ENCODE measurements at regions not wholly inside any gene's neighbourhood (a gene's known extent, or its start where the extent isn't known, plus 50 kb on each side); places are given as distances from the start of the nearest gene placed in this dataset.
A peak's percentile ranks its signal among the peaks of the same experiment; 100 is the strongest.

GRCh38 chr2:236662231-236663185 is 92.9 kb downstream of the ACKR3 start:
- Histone ChIP-seq H3K14ac (ENCODE audit: insufficient read length) (no peak overlapping the region), H2BK5ac (ENCODE audit: low read depth, low read length) (no peak overlapping the region), H3K27me3 (replicated peaks in 1 of 4; ENCODE audit: control insufficient read depth in 3 of 4, extremely low read depth in 1 of 4, insufficient read depth in 3 of 4, low read length in 3 of 4) (no peaks in the 10 kb centered on the region), H4K91ac (replicated peaks; ENCODE audit: insufficient read length, low read length) (no peak overlapping the region), H4K8ac (ENCODE audit: extremely low read depth, insufficient read depth, low read length) (no peak overlapping the region), H4K5ac (ENCODE audit: insufficient read length, low read depth, low read length) (no peak overlapping the region), H2AFZ (ENCODE audit: low read length) (no peak overlapping the region), H3K79me1 (ENCODE audit: low read depth, low read length) (no peaks in the 10 kb centered on the region), H3K79me2 (ENCODE audit: control insufficient read depth in 1 of 2, insufficient read depth in 2 of 2, low read length in 2 of 2) (no peaks in the 10 kb centered on the region), H2BK15ac (ENCODE audit: low read length) (no peak overlapping the region), H3K4ac (replicated peaks; ENCODE audit: insufficient read length, low read depth, low read length) (no peak overlapping the region), H2BK20ac (ENCODE audit: low read length) (no peak overlapping the region), H4K20me1 (replicated peaks in 1 of 2; ENCODE audit: control insufficient read depth in 1 of 2, insufficient read depth in 2 of 2, low read length in 2 of 2) (no peaks in the 10 kb centered on the region), H3K23ac (ENCODE audit: insufficient read length) (no peak overlapping the region), H3K27ac (ENCODE audit: low read depth, low read length) (no peak overlapping the region), H3K36me3 (ENCODE audit: control insufficient read depth in 2 of 4, insufficient read depth in 4 of 4, low read length in 3 of 4) (no peaks in the 10 kb centered on the region), H3K9me3 (ENCODE audit: insufficient read depth in 2 of 2, low read depth in 1 of 2, low read length in 1 of 2) (peaks cover 5 to 8% of the 10 kb centered on the region in 2 experiments; a peak in 2 of 4 replicates), H2BK12ac (ENCODE audit: low read depth, low read length) (peak overlapping the region; percentile 80; the same call in 1 of the 2 replicates), H2BK120ac (replicated peaks; ENCODE audit: low read depth, low read length) (no peak overlapping the region), H3K4me3 (ENCODE audit: extremely low read depth in 1 of 4, insufficient read depth in 2 of 4, low read depth in 3 of 4, low read length in 4 of 4) (no peak overlapping the region), H3K18ac (ENCODE audit: extremely low read depth, low read length) (no peak overlapping the region; the same call in 1 of the 2 replicates), H3K4me1 (replicated peaks in 1 of 4; ENCODE audit: control insufficient read depth in 3 of 4, insufficient read depth in 4 of 4, low read length in 3 of 4) (peaks cover 6 to 11% (median 10%) of the 10 kb centered on the region in 4 experiments; a peak in 6 of 7 replicates), H3K23me2 (ENCODE audit: low read depth, low read length) (no peaks in the 10 kb centered on the region), H2AK5ac (ENCODE audit: low read depth, low read length) (no peak overlapping the region), H3K4me2 (ENCODE audit: insufficient read depth in 1 of 2, low read depth in 2 of 2, low read length in 2 of 2) (no peak overlapping the region; a peak in 1 of 4 replicates), H3K9ac (replicated peaks in 1 of 4; ENCODE audit: extremely low read depth in 1 of 4, low read depth in 3 of 4, low read length in 3 of 4) (no peak overlapping the region), H3K56ac (replicated peaks; ENCODE audit: insufficient read length, low read depth, low read length) (no peak overlapping the region)
- ChIA-PET POLR2A (ENCODE audit: partially characterized antibody) (no interaction called here), CTCF (ENCODE audit: partially characterized antibody) (interaction anchor here (0.9 kb wide), 1 partner anchor 149 kb away, joined by 3 read pairs; no protein-coding TSS in a partner anchor)
- DNase-seq (ENCODE audit: low read depth in 1 of 2, low spot score in 2 of 2), result no peak
- 86% methylated on average over 11 of the region's 11 CpGs; no CpG with 5 or more reads in 1 of the 2 experiments for WGBS, 2 experiments (ENCODE audit: extremely low coverage in 1 of 2, insufficient coverage in 1 of 2, insufficient read length in 1 of 2, insufficient replicate concordance in 2 of 2, low coverage in 1 of 2, low lambda C conversion rate in 2 of 2, missing lambda C conversion rate in 1 of 2)
- FAIRE-seq, result no peak
- TF ChIP-seq SIN3A (conservative IDR thresholded peaks at IDR 0.05 in 1 of 2, IDR thresholded peaks at IDR 0.05 in 1 of 2; ENCODE audit: low read depth in 1 of 2, low read length in 2 of 2) (no peak), SP4 (IDR thresholded peaks at IDR 0.05; ENCODE audit: low read length) (no peak), BACH1 (IDR thresholded peaks at IDR 0.05; ENCODE audit: low read length) (no peak), KDM4A (IDR thresholded peaks at IDR 0.05; ENCODE audit: low read depth, low read length, severe bottlenecking) (no peak), PHF8 (conservative IDR thresholded peaks at IDR 0.05; ENCODE audit: low read depth, low read length) (no peak)

Measured in H1 (cell line).